ENCODE measurements at regions not wholly inside any gene's neighbourhood (a gene's known extent, or its start where the extent isn't known, plus 50 kb on each side); places are given as distances from the start of the nearest gene placed in this dataset.
"Not testable (repeated sequence)": the region's sequence is repeated elsewhere in the genome, so short reads cannot be mapped to it uniquely, and the experiment has no call there.

- DNase-seq (ENCODE audit: insufficient read length, low spot score), result no peak
- no peak for FAIRE-seq
Measured at GRCh38 chr5:30413540-30413939, 779.9 kb upstream of the CDH6 start.

GRCh38 chr5:30405821-30406220 is 787.7 kb upstream of the CDH6 start:
- FAIRE-seq, result no peak
- DNase-seq (ENCODE audit: insufficient read length, low spot score), result no peak

- DNase-seq (ENCODE audit: insufficient read length, low spot score), result no peak
- no peak for FAIRE-seq
Measured at GRCh38 chr5:30401479-30402058, 791.9 kb upstream of the CDH6 start.

GRCh38 chr5:30398423-30398822 is 795.1 kb upstream of the CDH6 start:
- DNase-seq (ENCODE audit: insufficient read length, low spot score), result no peak
- no peak for FAIRE-seq

GRCh38 chr5:30392897-30393296 is 800.6 kb upstream of the CDH6 start:
- no peak for DNase-seq (ENCODE audit: insufficient read length, low spot score)

GRCh38 chr5:30390095-30390494 is 803.4 kb upstream of the CDH6 start:
- DNase-seq (ENCODE audit: insufficient read length, low spot score) (no peak), FAIRE-seq (no peak)

More at GRCh38 chr5:30392897-30393296, 800.6 kb upstream of the CDH6 start:
- no peak for FAIRE-seq

- DNase-seq (ENCODE audit: insufficient read length, low spot score) (no peak), FAIRE-seq (no peak)
Measured at GRCh38 chr5:30387974-30388632, 805.4 kb upstream of the CDH6 start.

- no peak for DNase-seq (ENCODE audit: insufficient read length, low spot score)
Measured at GRCh38 chr5:30385754-30386153, 807.7 kb upstream of the CDH6 start.

GRCh38 chr5:30384171-30384570 is 809.3 kb upstream of the CDH6 start:
- FAIRE-seq (no peak), DNase-seq (ENCODE audit: insufficient read length, low spot score) (no peak)

More at GRCh38 chr5:30385754-30386153, 807.7 kb upstream of the CDH6 start:
- no peak for FAIRE-seq

GRCh38 chr5:30380228-30380627 is 813.3 kb upstream of the CDH6 start:
- FAIRE-seq, result no peak
- DNase-seq (ENCODE audit: insufficient read length, low spot score), result no peak

- FAIRE-seq (no peak), DNase-seq (ENCODE audit: insufficient read length, low spot score) (no peak)
Measured at GRCh38 chr5:30376848-30377247, 816.6 kb upstream of the CDH6 start.

- FAIRE-seq (no peak), DNase-seq (ENCODE audit: insufficient read length, low spot score) (no peak)
Measured at GRCh38 chr5:30368064-30368463, 825.4 kb upstream of the CDH6 start.

- not testable (repeated sequence) for FAIRE-seq; DNase-seq (ENCODE audit: insufficient read length, low spot score)
Measured at GRCh38 chr5:30365031-30365430, 828.5 kb upstream of the CDH6 start.

- FAIRE-seq (no peak), DNase-seq (ENCODE audit: insufficient read length, low spot score) (no peak)
Measured at GRCh38 chr5:30357371-30357770, 836.1 kb upstream of the CDH6 start.

GRCh38 chr5:30355675-30356074 is 837.8 kb upstream of the CDH6 start:
- no peak for DNase-seq (ENCODE audit: insufficient read length, low spot score)
- FAIRE-seq, result no peak

- DNase-seq (ENCODE audit: insufficient read length, low spot score) (no peak), FAIRE-seq (no peak)
Measured at GRCh38 chr5:30347858-30348257, 845.6 kb upstream of the CDH6 start.

GRCh38 chr5:30345539-30346345 is 847.7 kb upstream of the CDH6 start:
- FAIRE-seq; DNase-seq (ENCODE audit: insufficient read length, low spot score): not testable (repeated sequence)

GRCh38 chr5:30343707-30344106 is 849.8 kb upstream of the CDH6 start:
- FAIRE-seq, result no peak
- no peak for DNase-seq (ENCODE audit: insufficient read length, low spot score)

GRCh38 chr5:30341466-30341865 is 852.0 kb upstream of the CDH6 start:
- FAIRE-seq, result no peak
- no peak for DNase-seq (ENCODE audit: insufficient read length, low spot score)

- FAIRE-seq (no peak), DNase-seq (ENCODE audit: insufficient read length, low spot score) (no peak)
Measured at GRCh38 chr5:30337084-30337573, 856.4 kb upstream of the CDH6 start.

GRCh38 chr5:30331534-30331933 is 862.0 kb upstream of the CDH6 start:
- no peak for DNase-seq (ENCODE audit: insufficient read length, low spot score)
- FAIRE-seq, result no peak

GRCh38 chr5:30325795-30326194 is 867.7 kb upstream of the CDH6 start:
- no peak for DNase-seq (ENCODE audit: insufficient read length, low spot score)

More at GRCh38 chr5:30325795-30326194, 867.7 kb upstream of the CDH6 start:
- no peak for FAIRE-seq

All from GM19239 (cell line).